ENCODE measurements at regions not wholly inside any gene's neighbourhood (a gene's known extent, or its start where the extent isn't known, plus 50 kb on each side); places are given as distances from the start of the nearest gene placed in this dataset.
A peak's percentile ranks its signal among the peaks of the same experiment; 100 is the strongest.

DNA sequence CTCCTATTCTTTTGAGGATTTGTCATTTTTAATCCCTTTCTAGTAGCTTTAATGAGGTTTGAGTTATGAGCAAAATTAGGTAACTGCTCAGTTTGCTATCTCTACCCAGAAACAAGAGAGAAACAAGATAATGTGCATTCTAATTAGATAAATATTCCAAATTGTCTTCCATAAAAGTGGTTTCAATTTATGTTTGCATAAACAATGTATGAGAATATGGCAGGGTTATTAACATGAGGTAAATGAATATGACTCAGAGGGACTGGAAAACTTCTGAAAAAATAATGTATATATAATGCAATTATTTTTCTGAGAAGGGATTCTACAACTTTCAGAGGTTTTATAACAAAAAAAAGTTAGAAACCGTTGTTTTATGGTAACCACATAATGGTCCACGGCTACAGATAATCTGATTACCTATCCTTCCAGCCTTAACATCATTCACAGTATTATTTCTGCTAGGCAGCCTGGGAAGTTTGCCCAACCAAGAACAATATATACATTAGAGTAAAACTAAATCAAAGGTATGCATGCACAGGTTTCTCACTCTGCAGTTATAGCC is 101.2 kb downstream of the CRPPA start:
- ChIA-PET POLR2A (no interaction called here), CTCF (no interaction called here)
- Histone ChIP-seq H3K27ac (ENCODE audit: low read length) (no peak overlapping the region), H3K4me3 (ENCODE audit: low read depth in 2 of 2, low read length in 2 of 2) (no peak overlapping the region), H3K36me3 (ENCODE audit: control insufficient read depth, insufficient read depth, low read length) (no peaks in the 10 kb centered on the region), H3K4me1 (ENCODE audit: control insufficient read depth, insufficient read depth, low read length) (peaks cover 7% of the 10 kb centered on the region), H3K9me3 (ENCODE audit: control insufficient read depth, insufficient read depth, low read depth, low read length) (no peaks in the 10 kb centered on the region), H3K27me3 (ENCODE audit: control insufficient read depth, insufficient read depth, low read length) (no peaks in the 10 kb centered on the region)
- ATAC-seq: no peak
- no peak for DNase-seq (ENCODE audit: low read depth, low spot score)
- intact Hi-C loops (cut with micrococcal nuclease; ENCODE audit: unreplicated experiment) (no loop called here), in situ Hi-C loops (cut with HindIII; ENCODE audit: low pct_unique_long_range_greater_than_20kb, low sequenced_read_pairs) (no loop called here)
- TF ChIP-seq, protein P1, sequence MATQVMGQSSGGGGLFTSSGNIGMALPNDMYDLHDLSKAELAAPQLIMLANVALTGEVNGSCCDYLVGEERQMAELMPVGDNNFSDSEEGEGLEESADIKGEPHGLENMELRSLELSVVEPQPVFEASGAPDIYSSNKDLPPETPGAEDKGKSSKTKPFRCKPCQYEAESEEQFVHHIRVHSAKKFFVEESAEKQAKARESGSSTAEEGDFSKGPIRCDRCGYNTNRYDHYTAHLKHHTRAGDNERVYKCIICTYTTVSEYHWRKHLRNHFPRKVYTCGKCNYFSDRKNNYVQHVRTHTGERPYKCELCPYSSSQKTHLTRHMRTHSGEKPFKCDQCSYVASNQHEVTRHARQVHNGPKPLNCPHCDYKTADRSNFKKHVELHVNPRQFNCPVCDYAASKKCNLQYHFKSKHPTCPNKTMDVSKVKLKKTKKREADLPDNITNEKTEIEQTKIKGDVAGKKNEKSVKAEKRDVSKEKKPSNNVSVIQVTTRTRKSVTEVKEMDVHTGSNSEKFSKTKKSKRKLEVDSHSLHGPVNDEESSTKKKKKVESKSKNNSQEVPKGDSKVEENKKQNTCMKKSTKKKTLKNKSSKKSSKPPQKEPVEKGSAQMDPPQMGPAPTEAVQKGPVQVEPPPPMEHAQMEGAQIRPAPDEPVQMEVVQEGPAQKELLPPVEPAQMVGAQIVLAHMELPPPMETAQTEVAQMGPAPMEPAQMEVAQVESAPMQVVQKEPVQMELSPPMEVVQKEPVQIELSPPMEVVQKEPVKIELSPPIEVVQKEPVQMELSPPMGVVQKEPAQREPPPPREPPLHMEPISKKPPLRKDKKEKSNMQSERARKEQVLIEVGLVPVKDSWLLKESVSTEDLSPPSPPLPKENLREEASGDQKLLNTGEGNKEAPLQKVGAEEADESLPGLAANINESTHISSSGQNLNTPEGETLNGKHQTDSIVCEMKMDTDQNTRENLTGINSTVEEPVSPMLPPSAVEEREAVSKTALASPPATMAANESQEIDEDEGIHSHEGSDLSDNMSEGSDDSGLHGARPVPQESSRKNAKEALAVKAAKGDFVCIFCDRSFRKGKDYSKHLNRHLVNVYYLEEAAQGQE (IDR thresholded peaks at IDR 0.05; ENCODE audit: insufficient read depth in 1 of 2, low read depth in 2 of 2, low read length in 1 of 2): no peak
- TF ChIP-seq, protein P2, sequence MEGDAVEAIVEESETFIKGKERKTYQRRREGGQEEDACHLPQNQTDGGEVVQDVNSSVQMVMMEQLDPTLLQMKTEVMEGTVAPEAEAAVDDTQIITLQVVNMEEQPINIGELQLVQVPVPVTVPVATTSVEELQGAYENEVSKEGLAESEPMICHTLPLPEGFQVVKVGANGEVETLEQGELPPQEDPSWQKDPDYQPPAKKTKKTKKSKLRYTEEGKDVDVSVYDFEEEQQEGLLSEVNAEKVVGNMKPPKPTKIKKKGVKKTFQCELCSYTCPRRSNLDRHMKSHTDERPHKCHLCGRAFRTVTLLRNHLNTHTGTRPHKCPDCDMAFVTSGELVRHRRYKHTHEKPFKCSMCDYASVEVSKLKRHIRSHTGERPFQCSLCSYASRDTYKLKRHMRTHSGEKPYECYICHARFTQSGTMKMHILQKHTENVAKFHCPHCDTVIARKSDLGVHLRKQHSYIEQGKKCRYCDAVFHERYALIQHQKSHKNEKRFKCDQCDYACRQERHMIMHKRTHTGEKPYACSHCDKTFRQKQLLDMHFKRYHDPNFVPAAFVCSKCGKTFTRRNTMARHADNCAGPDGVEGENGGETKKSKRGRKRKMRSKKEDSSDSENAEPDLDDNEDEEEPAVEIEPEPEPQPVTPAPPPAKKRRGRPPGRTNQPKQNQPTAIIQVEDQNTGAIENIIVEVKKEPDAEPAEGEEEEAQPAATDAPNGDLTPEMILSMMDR (IDR thresholded peaks at IDR 0.05): no peak
- no peak for TF ChIP-seq SIN3A (IDR thresholded peaks at IDR 0.05; ENCODE audit: borderline replicate concordance, insufficient read depth, low read depth, low read length)
- no peak for TF ChIP-seq POLR2AphosphoS5 (IDR thresholded peaks at IDR 0.05; ENCODE audit: low read depth, low read length)
- no peak for TF ChIP-seq TCF7L2 (IDR thresholded peaks at IDR 0.05; ENCODE audit: low read depth, low read length)
- BruUV-seq (replicated peaks): no TSS peak

DNA sequence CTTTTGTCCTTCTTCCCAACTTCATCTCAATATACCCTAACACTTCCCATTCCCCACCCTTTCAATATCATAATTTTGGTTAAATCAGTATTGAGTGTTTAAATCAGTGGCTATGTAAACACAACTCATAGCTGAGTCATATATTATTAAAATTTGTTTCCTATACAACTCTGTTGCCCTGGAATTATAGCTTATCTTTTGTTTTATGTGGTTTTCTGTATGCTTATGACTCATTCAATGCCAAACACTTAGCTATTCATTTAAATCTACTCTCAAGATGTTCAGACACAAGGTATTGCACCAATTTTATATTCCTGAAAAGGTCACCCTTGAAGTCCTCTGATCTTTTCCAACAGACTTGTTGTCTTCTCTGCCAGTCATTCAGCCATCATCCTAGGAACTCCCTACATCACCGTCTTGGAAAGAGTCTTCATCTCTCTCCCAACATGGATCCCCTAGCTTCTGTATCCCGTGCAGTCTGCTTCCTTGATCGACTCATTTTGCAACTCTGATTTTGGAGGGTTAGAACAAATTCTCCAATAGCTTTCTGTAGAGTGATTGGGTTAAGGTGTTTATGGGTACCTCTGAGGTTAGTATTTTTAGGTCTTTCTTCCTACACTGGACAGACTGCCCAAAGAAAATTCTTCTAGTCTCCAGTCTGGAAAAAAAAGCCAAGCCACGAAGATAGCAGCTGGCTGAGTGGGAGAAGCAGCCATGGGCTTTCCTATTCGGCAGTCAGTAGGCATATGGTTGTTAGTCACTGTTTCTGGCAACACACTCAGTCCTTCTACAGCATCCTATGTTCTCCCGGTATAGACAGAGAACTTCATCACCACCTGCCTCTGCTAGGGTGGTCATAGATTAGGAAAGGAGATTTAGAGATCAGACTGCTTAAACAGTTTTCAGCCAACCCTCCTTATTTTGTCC is 102.1 kb downstream of the CRPPA start:
- BruUV-seq (replicated peaks): no TSS peak
- no peaks in the 10 kb centered on the region for H3K27me3 ChIP-seq (ENCODE audit: control insufficient read depth, insufficient read depth, low read length)
- in situ Hi-C loops (cut with HindIII; ENCODE audit: low pct_unique_long_range_greater_than_20kb, low sequenced_read_pairs): no loop called here
- ChIA-PET CTCF (no interaction called here), POLR2A (no interaction called here)
- TF ChIP-seq, protein P2 (IDR thresholded peaks at IDR 0.05): no peak
- peak; percentile 65 for TF ChIP-seq TCF7L2 (IDR thresholded peaks at IDR 0.05; ENCODE audit: low read depth, low read length)
- ATAC-seq (peak; percentile 89), DNase-seq (ENCODE audit: low read depth, low spot score) (no peak)
- peaks cover 7% of the 10 kb centered on the region for H3K4me1 ChIP-seq (ENCODE audit: control insufficient read depth, insufficient read depth, low read length)
- H3K27ac ChIP-seq (ENCODE audit: low read length): peak overlapping the region; percentile 48; the same call in 1 of the 2 replicates
- intact Hi-C loops (cut with micrococcal nuclease; ENCODE audit: unreplicated experiment): no loop called here
- H3K9me3 ChIP-seq (ENCODE audit: control insufficient read depth, insufficient read depth, low read depth, low read length): no peaks in the 10 kb centered on the region
- H3K4me3 ChIP-seq (ENCODE audit: low read depth in 2 of 2, low read length in 2 of 2): no peak overlapping the region
- H3K36me3 ChIP-seq (ENCODE audit: control insufficient read depth, insufficient read depth, low read length): no peaks in the 10 kb centered on the region

All from Panc1 (cell line).